GM23338 (cell line): ENCODE measurements at regions not wholly inside any gene's neighbourhood (a gene's known extent, or its start where the extent isn't known, plus 50 kb on each side); places are given as distances from the start of the nearest gene placed in this dataset.

Source experiments
- ATAC-seq: fragments of 200-7000 bp; cut with Tn5 transposase; 3 replicates; pipeline ENCODE4 v1.9.1; 2020
- DNase-seq: peaks from one replicate; pipeline ENCODE4 v3.0.0-alpha.2; 2015; ENCODE audit warnings: low spot score
- H2AFZ ChIP-seq: fragments of 200-600 bp; sonication (generic); 2 replicates; pipeline ENCODE4 v1.8.0; 2016; ENCODE audit warnings: antibody characterized with exemption, mild to moderate bottlenecking, moderate library complexity
- H3F3A ChIP-seq: fragments of 200-600 bp; sonication (generic); replicated peaks from 2 replicates; pipeline ENCODE4 v1.8.0; 2017; ENCODE audit warnings: antibody characterized with exemption, mixed run types, low read depth
- H3K27ac ChIP-seq: fragments of 200-600 bp; sonication (generic); 2 replicates; pipeline ENCODE4 v1.6.1; 2016; ENCODE audit warnings: low read depth
- H3K27me3 ChIP-seq: fragments of 200-600 bp; sonication (generic); 2 replicates; pipeline ENCODE4 v1.8.0; 2016; ENCODE audit warnings: mild to moderate bottlenecking, mixed run types, moderate library complexity; ENCODE audit not compliant: insufficient read depth
- H3K36me3 ChIP-seq: fragments of 200-600 bp; sonication (generic); 2 replicates; pipeline ENCODE4 v1.8.0; 2016; ENCODE audit warnings: mild to moderate bottlenecking; ENCODE audit not compliant: insufficient read depth
- H3K4me1 ChIP-seq: fragments of 200-600 bp; sonication (generic); 2 replicates; pipeline ENCODE4 v1.8.0; 2016; ENCODE audit warnings: mild to moderate bottlenecking, moderate library complexity; ENCODE audit not compliant: insufficient read depth
- H3K4me2 ChIP-seq: fragments of 200-600 bp; sonication (generic); 2 replicates; pipeline ENCODE4 v1.7.1; 2017; ENCODE audit warnings: mixed run types
- H3K4me3 ChIP-seq: fragments of 200-600 bp; sonication (generic); 2 replicates; pipeline ENCODE4 v1.6.1; 2016; ENCODE audit warnings: mixed run types
- H3K79me2 ChIP-seq: fragments of 200-600 bp; sonication (generic); replicated peaks from 2 replicates; pipeline ENCODE4 v1.8.0; 2017; ENCODE audit warnings: mild to moderate bottlenecking; ENCODE audit not compliant: insufficient read depth
- H3K9me2 ChIP-seq: fragments of 200-600 bp; sonication (generic); 2 replicates; pipeline ENCODE4 v1.8.0; 2017; ENCODE audit not compliant: insufficient read depth
- H4K20me1 ChIP-seq: fragments of 200-600 bp; sonication (generic); replicated peaks from 2 replicates; pipeline ENCODE4 v1.8.0; 2017; ENCODE audit warnings: mild to moderate bottlenecking; ENCODE audit not compliant: insufficient read depth
- H3K27ac Mint-ChIP-seq: 2 replicates; pipeline ENCODE4 v1.8.0; 2020; ENCODE audit warnings: inconsistent platforms, mild to moderate bottlenecking, moderate library complexity, mixed read lengths
- H3K27me3 Mint-ChIP-seq: 3 replicates; pipeline ENCODE4 v1.8.0; 2022; ENCODE audit warnings: low read depth, mild to moderate bottlenecking, moderate library complexity, mixed read lengths, inconsistent platforms; ENCODE audit not compliant: insufficient read depth, poor library complexity
- H3K36me3 Mint-ChIP-seq: 3 replicates; pipeline ENCODE4 v1.8.0; 2021; ENCODE audit warnings: low read depth, mild to moderate bottlenecking, inconsistent platforms, moderate library complexity, mixed read lengths
- H3K4me1 Mint-ChIP-seq: 3 replicates; pipeline ENCODE4 v1.8.0; 2020; ENCODE audit warnings: mild to moderate bottlenecking, inconsistent platforms, mixed read lengths
- H3K4me3 Mint-ChIP-seq: 3 replicates; pipeline ENCODE4 v1.8.0; 2021; ENCODE audit warnings: moderate library complexity, mild to moderate bottlenecking, inconsistent platforms, mixed read lengths
- H3K9me3 Mint-ChIP-seq: 3 replicates; pipeline ENCODE4 v1.8.0; 2020; ENCODE audit warnings: moderate library complexity, mild to moderate bottlenecking, inconsistent platforms, mixed read lengths
- CREB1 ChIP-seq: fragments of 250-450 bp; sonication (Bioruptor Pico); IDR thresholded peaks from 2 replicates; pipeline ENCODE4 v1.5.0; 2020; ENCODE audit warnings: low read depth, mild to moderate bottlenecking, moderate library complexity
- EZH2 ChIP-seq: fragments of 200-600 bp; sonication (generic); IDR thresholded peaks from one replicate; pipeline ENCODE4 v1.8.0; 2017; ENCODE audit warnings: antibody characterized with exemption, mild to moderate bottlenecking, low read depth; ENCODE audit not compliant: unreplicated experiment
- JUNB ChIP-seq: IDR thresholded peaks from one replicate; pipeline ENCODE4 v1.6.1; 2016; ENCODE audit warnings: antibody characterized with exemption; ENCODE audit not compliant: unreplicated experiment
- NANOG ChIP-seq: IDR thresholded peaks from 2 replicates; pipeline ENCODE4 v1.6.1; 2016; ENCODE audit warnings: antibody characterized with exemption, borderline replicate concordance
- POLR2AphosphoS5 ChIP-seq: IDR thresholded peaks from 2 replicates; pipeline ENCODE4 v1.6.1; 2016; ENCODE audit warnings: antibody characterized with exemption, low read depth
- STAT1 ChIP-seq: IDR thresholded peaks from one replicate; pipeline ENCODE4 v1.6.1; 2016; ENCODE audit warnings: antibody characterized with exemption; ENCODE audit not compliant: unreplicated experiment
- ZNF114 ChIP-seq: fragments of 250-450 bp; sonication (Bioruptor Pico); IDR thresholded peaks from 2 replicates; pipeline ENCODE4 v1.5.0; 2020; ENCODE audit warnings: mild to moderate bottlenecking, moderate library complexity
- ZNF331 ChIP-seq: fragments of 250-450 bp; sonication (Bioruptor Pico); IDR thresholded peaks from 2 replicates; pipeline ENCODE4 v1.5.0; 2020; ENCODE audit warnings: low read depth, mild to moderate bottlenecking, moderate library complexity
- TF ChIP-seq, protein P1 (sequence below): IDR thresholded peaks from one replicate; pipeline ENCODE4 v1.6.1; 2018; ENCODE audit warnings: antibody characterized with exemption; ENCODE audit not compliant: unreplicated experiment
- TF ChIP-seq, protein P2 (sequence below), 2 experiments: fragments of 200-600 bp in 1 of 2; sonication (generic) in 1 of 2; conservative IDR thresholded peaks; 2 replicates each; pipeline versions ENCODE4 v1.5.1 to v1.6.1; 2016 to 2017; ENCODE audit warnings: antibody characterized with exemption in 2 of 2, low read depth in 2 of 2, mild to moderate bottlenecking in 2 of 2, moderate library complexity in 1 of 2
- TF ChIP-seq, protein P3 (sequence below): fragments of 250-450 bp; sonication (Bioruptor Pico); IDR thresholded peaks from 2 replicates; pipeline ENCODE4 v1.5.0; 2020; ENCODE audit warnings: mild to moderate bottlenecking, moderate library complexity

DNA sequence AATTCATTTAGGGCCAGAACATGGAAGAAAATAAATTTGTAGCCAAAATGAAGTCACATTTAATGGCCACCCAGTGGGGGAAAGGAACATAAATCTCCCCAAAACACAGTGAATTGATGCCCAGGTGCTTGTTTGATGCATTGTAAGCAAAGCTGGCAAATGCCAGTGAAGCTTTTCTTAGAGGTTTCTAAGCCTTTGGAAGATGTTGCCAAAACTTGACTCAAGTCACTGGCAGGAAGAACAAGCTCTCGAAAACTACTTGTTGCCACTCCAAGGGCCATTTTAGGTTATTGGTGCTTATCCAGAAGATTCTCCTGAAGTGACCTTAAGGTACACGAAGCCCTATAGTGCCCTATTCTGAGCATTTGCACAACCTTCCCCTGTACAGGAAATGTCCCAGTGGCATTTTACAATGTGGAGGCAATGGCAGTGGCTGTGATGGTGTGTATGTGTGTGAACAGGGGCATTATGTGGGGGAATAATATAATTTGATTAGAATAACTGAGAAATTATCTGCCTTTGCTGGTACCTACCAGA, 89.5 kb upstream of the NOVA1 start:
- H3K4me3 ChIP-seq, result no peak overlapping the region
- H3K9me2 ChIP-seq, result peaks cover 2% of the 10 kb centered on the region; the same call in 1 of the 2 replicates
- H3K4me3 Mint-ChIP-seq, result no peak overlapping the region
- no peak overlapping the region for H2AFZ ChIP-seq
- H3K4me1 ChIP-seq, result no peaks in the 10 kb centered on the region
- no peaks in the 10 kb centered on the region for H3K27me3 Mint-ChIP-seq
- no peaks in the 10 kb centered on the region for H3K36me3 Mint-ChIP-seq
- no peaks in the 10 kb centered on the region; the same call in 2 of the 3 replicates for H3K9me3 Mint-ChIP-seq
- no peaks in the 10 kb centered on the region for H3K79me2 ChIP-seq
- H3K27me3 ChIP-seq, result no peaks in the 10 kb centered on the region
- TF ChIP-seq ZNF114 (CRISPR knock-in tag) (no peak), STAT1 (no peak), JUNB (no peak), NANOG (no peak), CREB1 (CRISPR knock-in tag) (no peak), EZH2 (no peak), POLR2AphosphoS5 (no peak), ZNF331 (no peak)
- TF ChIP-seq, protein P1, sequence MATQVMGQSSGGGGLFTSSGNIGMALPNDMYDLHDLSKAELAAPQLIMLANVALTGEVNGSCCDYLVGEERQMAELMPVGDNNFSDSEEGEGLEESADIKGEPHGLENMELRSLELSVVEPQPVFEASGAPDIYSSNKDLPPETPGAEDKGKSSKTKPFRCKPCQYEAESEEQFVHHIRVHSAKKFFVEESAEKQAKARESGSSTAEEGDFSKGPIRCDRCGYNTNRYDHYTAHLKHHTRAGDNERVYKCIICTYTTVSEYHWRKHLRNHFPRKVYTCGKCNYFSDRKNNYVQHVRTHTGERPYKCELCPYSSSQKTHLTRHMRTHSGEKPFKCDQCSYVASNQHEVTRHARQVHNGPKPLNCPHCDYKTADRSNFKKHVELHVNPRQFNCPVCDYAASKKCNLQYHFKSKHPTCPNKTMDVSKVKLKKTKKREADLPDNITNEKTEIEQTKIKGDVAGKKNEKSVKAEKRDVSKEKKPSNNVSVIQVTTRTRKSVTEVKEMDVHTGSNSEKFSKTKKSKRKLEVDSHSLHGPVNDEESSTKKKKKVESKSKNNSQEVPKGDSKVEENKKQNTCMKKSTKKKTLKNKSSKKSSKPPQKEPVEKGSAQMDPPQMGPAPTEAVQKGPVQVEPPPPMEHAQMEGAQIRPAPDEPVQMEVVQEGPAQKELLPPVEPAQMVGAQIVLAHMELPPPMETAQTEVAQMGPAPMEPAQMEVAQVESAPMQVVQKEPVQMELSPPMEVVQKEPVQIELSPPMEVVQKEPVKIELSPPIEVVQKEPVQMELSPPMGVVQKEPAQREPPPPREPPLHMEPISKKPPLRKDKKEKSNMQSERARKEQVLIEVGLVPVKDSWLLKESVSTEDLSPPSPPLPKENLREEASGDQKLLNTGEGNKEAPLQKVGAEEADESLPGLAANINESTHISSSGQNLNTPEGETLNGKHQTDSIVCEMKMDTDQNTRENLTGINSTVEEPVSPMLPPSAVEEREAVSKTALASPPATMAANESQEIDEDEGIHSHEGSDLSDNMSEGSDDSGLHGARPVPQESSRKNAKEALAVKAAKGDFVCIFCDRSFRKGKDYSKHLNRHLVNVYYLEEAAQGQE, result no peak
- TF ChIP-seq, protein P2, sequence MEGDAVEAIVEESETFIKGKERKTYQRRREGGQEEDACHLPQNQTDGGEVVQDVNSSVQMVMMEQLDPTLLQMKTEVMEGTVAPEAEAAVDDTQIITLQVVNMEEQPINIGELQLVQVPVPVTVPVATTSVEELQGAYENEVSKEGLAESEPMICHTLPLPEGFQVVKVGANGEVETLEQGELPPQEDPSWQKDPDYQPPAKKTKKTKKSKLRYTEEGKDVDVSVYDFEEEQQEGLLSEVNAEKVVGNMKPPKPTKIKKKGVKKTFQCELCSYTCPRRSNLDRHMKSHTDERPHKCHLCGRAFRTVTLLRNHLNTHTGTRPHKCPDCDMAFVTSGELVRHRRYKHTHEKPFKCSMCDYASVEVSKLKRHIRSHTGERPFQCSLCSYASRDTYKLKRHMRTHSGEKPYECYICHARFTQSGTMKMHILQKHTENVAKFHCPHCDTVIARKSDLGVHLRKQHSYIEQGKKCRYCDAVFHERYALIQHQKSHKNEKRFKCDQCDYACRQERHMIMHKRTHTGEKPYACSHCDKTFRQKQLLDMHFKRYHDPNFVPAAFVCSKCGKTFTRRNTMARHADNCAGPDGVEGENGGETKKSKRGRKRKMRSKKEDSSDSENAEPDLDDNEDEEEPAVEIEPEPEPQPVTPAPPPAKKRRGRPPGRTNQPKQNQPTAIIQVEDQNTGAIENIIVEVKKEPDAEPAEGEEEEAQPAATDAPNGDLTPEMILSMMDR (conservative IDR thresholded peaks at IDR 0.05; ENCODE audit: low read depth in 2 of 2), result no peak
- TF ChIP-seq, protein P3, sequence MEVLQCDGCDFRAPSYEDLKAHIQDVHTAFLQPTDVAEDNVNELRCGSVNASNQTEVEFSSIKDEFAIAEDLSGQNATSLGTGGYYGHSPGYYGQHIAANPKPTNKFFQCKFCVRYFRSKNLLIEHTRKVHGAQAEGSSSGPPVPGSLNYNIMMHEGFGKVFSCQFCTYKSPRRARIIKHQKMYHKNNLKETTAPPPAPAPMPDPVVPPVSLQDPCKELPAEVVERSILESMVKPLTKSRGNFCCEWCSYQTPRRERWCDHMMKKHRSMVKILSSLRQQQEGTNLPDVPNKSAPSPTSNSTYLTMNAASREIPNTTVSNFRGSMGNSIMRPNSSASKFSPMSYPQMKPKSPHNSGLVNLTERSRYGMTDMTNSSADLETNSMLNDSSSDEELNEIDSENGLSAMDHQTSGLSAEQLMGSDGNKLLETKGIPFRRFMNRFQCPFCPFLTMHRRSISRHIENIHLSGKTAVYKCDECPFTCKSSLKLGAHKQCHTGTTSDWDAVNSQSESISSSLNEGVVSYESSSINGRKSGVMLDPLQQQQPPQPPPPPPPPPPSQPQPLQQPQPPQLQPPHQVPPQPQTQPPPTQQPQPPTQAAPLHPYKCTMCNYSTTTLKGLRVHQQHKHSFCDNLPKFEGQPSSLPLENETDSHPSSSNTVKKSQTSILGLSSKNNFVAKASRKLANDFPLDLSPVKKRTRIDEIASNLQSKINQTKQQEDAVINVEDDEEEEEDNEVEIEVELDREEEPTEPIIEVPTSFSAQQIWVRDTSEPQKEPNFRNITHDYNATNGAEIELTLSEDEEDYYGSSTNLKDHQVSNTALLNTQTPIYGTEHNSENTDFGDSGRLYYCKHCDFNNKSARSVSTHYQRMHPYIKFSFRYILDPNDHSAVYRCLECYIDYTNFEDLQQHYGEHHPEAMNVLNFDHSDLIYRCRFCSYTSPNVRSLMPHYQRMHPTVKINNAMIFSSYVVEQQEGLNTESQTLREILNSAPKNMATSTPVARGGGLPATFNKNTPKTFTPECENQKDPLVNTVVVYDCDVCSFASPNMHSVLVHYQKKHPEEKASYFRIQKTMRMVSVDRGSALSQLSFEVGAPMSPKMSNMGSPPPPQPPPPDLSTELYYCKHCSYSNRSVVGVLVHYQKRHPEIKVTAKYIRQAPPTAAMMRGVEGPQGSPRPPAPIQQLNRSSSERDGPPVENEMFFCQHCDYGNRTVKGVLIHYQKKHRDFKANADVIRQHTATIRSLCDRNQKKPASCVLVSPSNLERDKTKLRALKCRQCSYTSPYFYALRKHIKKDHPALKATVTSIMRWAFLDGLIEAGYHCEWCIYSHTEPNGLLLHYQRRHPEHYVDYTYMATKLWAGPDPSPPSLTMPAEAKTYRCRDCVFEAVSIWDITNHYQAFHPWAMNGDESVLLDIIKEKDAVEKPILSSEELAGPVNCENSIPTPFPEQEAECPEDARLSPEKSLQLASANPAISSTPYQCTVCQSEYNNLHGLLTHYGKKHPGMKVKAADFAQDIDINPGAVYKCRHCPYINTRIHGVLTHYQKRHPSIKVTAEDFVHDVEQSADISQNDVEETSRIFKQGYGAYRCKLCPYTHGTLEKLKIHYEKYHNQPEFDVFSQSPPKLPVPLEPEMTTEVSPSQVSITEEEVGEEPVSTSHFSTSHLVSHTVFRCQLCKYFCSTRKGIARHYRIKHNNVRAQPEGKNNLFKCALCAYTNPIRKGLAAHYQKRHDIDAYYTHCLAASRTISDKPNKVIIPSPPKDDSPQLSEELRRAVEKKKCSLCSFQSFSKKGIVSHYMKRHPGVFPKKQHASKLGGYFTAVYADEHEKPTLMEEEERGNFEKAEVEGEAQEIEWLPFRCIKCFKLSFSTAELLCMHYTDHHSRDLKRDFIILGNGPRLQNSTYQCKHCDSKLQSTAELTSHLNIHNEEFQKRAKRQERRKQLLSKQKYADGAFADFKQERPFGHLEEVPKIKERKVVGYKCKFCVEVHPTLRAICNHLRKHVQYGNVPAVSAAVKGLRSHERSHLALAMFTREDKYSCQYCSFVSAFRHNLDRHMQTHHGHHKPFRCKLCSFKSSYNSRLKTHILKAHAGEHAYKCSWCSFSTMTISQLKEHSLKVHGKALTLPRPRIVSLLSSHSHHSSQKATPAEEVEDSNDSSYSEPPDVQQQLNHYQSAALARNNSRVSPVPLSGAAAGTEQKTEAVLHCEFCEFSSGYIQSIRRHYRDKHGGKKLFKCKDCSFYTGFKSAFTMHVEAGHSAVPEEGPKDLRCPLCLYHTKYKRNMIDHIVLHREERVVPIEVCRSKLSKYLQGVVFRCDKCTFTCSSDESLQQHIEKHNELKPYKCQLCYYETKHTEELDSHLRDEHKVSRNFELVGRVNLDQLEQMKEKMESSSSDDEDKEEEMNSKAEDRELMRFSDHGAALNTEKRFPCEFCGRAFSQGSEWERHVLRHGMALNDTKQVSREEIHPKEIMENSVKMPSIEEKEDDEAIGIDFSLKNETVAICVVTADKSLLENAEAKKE (CRISPR knock-in tag), result no peak
- no peak overlapping the region for H3K4me2 ChIP-seq
- H3K27ac Mint-ChIP-seq, result no peak overlapping the region
- H3K4me1 Mint-ChIP-seq, result no peaks in the 10 kb centered on the region
- H3K27ac ChIP-seq, result no peak overlapping the region
- DNase-seq (no peak), ATAC-seq (no peak)
- H3K36me3 ChIP-seq, result no peaks in the 10 kb centered on the region
- no peaks in the 10 kb centered on the region for H4K20me1 ChIP-seq
- no peaks in the 10 kb centered on the region for H3F3A ChIP-seq
